Right atrium auricular region (tissue), 2 donors: ENCODE measurements at regions not wholly inside any gene's neighbourhood (a gene's known extent, or its start where the extent isn't known, plus 50 kb on each side); places are given as distances from the start of the nearest gene placed in this dataset.
"Not testable (repeated sequence)": the region's sequence is repeated elsewhere in the genome, so short reads cannot be mapped to it uniquely, and the experiment has no call there.

Source experiments
- DNase-seq: peaks from one replicate; pipeline ENCODE4 v3.0.0-alpha.2; 2019; ENCODE audit warnings: low spot score
- H3K27ac ChIP-seq, 2 donors: fragments of 200-600 bp; sonication (generic); 1 replicate in 1 of 2; 2 replicates in 1 of 2; pipeline ENCODE4 v1.5.1; 2016 to 2019
- H3K27me3 ChIP-seq, 2 donors: fragments of 200-600 bp; sonication (generic); one replicate each; pipeline versions ENCODE4 v1.5.1 to v1.6.0; 2017 to 2019
- H3K36me3 ChIP-seq: fragments of 200-600 bp; sonication (generic); one replicate; pipeline ENCODE4 v1.5.1; 2016
- H3K4me1 ChIP-seq, 2 donors: fragments of 200-600 bp; sonication (generic); one replicate each; pipeline versions ENCODE4 v1.5.1 to v1.6.0; 2017 to 2019
- H3K4me3 ChIP-seq, 2 donors: fragments of 200-600 bp; sonication (generic); 1 replicate in 1 of 2; 2 replicates in 1 of 2; pipeline ENCODE4 v1.5.1; 2017 to 2019; ENCODE audit warnings: mild to moderate bottlenecking in 1 of 2, moderate library complexity in 1 of 2
- H3K9me3 ChIP-seq, 2 donors: fragments of 200-600 bp; sonication (generic); one replicate each; pipeline ENCODE4 v1.5.1; 2019
- TF ChIP-seq, protein P1 (sequence below), 2 donors: fragments of 200-600 bp; sonication (generic); IDR thresholded peaks; one replicate each; pipeline ENCODE4 v1.5.1; 2019; ENCODE audit warnings: antibody characterized with exemption in 2 of 2

DNA sequence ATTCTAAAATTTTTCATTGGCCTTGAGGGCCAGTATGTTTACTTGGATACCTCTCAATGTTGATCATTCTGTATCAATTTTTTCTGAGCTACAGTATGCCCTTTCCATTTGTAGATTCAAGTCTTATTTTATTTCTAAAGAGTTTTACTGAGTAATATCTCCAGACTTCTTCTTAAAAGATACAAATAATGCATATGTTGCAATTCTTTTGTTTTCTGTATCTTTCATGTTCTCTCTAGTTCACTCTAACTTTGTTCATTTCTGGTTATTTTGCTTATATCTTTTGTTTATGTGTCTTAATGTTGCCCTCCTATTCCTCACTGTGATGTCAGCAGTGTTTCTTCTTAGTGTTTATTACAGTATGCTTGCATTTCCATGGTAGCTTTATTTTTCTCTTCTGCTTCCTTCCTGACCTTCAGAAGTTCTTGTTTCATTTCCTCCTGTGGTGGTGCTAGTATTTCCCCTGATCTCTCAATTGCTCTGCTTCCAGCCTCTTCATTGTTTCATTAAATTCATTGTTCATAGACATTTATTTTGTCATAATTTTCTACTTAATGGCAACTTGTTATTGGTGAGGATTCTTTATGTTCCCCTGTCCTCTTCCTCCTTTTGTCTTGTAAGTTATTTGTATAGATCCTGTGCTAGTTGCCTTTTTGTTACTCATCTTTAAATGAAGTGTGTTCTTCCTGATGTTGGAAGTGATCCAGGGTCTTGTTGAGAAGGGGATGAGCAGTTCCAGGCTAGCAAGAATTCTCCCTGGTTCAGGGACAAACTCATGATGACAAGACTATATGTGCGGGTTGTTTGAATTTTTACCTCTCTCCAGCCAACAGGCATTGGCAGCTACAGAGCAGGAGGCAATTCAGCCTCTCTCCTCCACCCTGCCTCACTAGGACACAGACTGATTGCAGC is 160.8 kb downstream of the DEPDC1B start:
- Histone ChIP-seq H3K4me1 (peaks cover 0 to 22% of the 10 kb centered on the region in 2 donors), H3K27ac (peak overlapping the region in 1 of 2 donors; percentile 27)

DNA sequence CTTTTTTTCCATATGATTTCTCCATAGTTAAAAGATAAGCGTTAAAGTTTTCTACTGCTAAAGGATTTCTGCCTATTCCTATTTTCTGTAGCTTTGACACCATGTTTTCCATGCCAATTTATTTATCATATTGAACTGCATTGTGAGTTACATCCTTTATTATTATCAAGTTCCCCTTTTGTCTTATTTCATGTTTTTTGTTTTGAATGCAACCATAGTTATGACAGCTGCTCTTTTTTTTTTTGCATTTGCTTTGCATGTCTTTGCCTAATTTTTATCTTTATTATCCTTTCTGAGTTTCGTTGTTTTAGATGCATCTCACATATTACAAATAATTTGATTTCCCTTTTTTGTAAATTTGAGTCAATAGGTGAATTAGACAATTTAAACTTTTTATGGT is 161.5 kb downstream of the DEPDC1B start:
- Histone ChIP-seq H3K9me3 (no peaks in the 10 kb centered on the region), H3K27me3 (no peaks in the 10 kb centered on the region)
- no peak for DNase-seq

More for the DNA sequence above, 160.8 kb downstream of the DEPDC1B start:
- Histone ChIP-seq H3K36me3 (no peaks in the 10 kb centered on the region), H3K9me3 (no peaks in the 10 kb centered on the region), H3K27me3 (no peaks in the 10 kb centered on the region), H3K4me3 (no peak overlapping the region)
- TF ChIP-seq, protein P1, sequence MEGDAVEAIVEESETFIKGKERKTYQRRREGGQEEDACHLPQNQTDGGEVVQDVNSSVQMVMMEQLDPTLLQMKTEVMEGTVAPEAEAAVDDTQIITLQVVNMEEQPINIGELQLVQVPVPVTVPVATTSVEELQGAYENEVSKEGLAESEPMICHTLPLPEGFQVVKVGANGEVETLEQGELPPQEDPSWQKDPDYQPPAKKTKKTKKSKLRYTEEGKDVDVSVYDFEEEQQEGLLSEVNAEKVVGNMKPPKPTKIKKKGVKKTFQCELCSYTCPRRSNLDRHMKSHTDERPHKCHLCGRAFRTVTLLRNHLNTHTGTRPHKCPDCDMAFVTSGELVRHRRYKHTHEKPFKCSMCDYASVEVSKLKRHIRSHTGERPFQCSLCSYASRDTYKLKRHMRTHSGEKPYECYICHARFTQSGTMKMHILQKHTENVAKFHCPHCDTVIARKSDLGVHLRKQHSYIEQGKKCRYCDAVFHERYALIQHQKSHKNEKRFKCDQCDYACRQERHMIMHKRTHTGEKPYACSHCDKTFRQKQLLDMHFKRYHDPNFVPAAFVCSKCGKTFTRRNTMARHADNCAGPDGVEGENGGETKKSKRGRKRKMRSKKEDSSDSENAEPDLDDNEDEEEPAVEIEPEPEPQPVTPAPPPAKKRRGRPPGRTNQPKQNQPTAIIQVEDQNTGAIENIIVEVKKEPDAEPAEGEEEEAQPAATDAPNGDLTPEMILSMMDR (IDR thresholded peaks at IDR 0.05), result no peak
- no peak for DNase-seq

DNA sequence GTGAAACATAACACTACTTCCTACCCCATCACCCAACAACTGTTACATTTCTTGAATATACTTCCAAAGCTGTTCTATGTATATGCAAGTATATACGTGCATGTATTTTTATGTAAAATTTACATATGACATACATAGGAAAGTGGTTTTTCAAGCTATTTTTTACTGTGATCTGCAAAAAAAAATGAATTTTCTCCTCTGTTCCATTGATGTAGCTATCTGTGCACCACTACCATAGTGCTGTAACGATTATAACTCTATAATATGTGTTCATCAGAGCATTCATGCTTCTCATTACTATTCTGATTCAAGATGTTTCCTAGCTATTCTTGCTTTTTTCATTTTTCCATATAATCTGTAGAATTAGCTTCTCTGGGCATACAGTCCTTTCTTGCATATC is 164.0 kb downstream of the DEPDC1B start:
- TF ChIP-seq, protein P1 (IDR thresholded peaks at IDR 0.05), result no peak
- H3K4me3 ChIP-seq, result no peak overlapping the region

More for the DNA sequence above, 161.5 kb downstream of the DEPDC1B start:
- Histone ChIP-seq H3K4me3 (no peak overlapping the region), H3K36me3 (no peaks in the 10 kb centered on the region), H3K4me1 (peaks cover 0 to 22% of the 10 kb centered on the region in 2 donors), H3K27ac (no peak overlapping the region)
- TF ChIP-seq, protein P1 (IDR thresholded peaks at IDR 0.05), result no peak

DNA sequence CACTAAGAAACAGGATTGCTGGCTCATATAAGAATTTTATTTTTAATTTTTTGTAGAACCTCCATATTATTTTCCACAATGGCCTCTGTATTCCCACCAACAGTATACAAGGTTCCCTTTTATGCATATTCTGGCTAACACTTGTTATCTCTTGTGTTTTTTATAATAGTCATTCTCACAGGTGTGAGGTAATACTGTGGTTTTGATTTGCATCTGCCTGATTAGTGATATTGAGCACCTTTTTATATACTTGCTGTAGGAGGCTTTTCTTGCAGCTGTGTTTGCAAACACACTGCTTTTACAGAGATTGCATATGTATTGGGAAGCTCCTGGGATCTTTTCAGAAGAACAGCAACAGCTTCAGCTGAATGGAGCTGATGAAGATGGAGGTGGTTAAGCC is 164.8 kb downstream of the DEPDC1B start:
- Histone ChIP-seq H3K4me1 (peaks cover 0 to 8% of the 10 kb centered on the region in 2 donors), H3K27me3 (no peaks in the 10 kb centered on the region), H3K4me3 (no peak overlapping the region), H3K27ac (no peak overlapping the region), H3K36me3 (no peaks in the 10 kb centered on the region), H3K9me3 (no peaks in the 10 kb centered on the region)
- DNase-seq, result no peak
- TF ChIP-seq, protein P1 (IDR thresholded peaks at IDR 0.05), result no peak

More for the DNA sequence above, 164.0 kb downstream of the DEPDC1B start:
- Histone ChIP-seq H3K36me3 (no peaks in the 10 kb centered on the region), H3K9me3 (no peaks in the 10 kb centered on the region), H3K27ac (no peak overlapping the region), H3K27me3 (no peaks in the 10 kb centered on the region), H3K4me1 (peaks cover 0 to 8% of the 10 kb centered on the region in 2 donors)
- DNase-seq, result no peak

DNA sequence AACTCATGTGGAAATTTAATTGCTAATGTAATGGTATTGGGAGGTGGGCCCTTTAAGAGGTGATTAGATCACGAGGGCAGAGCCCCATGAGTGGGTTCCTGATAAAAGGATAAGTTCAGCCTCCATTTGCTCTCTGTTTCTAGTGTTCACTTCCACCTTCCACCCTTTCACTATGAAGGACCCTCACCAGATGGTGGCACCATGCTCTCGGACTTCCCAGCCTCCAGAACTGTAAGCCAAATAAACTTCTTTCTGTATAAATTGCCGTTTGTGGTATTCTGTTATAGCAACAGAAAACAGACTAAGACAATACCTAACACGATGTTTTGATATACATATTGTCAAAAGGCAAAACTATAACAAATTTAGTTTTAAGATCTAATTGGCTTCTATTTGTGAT is 166.2 kb downstream of the DEPDC1B start:
- TF ChIP-seq, protein P1 (IDR thresholded peaks at IDR 0.05), result no peak
- DNase-seq, result no peak
- no peaks in the 10 kb centered on the region for H3K4me1 ChIP-seq
- no peaks in the 10 kb centered on the region for H3K27me3 ChIP-seq
- no peak overlapping the region for H3K27ac ChIP-seq
- H3K36me3 ChIP-seq, result no peaks in the 10 kb centered on the region
- no peak overlapping the region for H3K4me3 ChIP-seq
- H3K9me3 ChIP-seq, result no peaks in the 10 kb centered on the region

DNA sequence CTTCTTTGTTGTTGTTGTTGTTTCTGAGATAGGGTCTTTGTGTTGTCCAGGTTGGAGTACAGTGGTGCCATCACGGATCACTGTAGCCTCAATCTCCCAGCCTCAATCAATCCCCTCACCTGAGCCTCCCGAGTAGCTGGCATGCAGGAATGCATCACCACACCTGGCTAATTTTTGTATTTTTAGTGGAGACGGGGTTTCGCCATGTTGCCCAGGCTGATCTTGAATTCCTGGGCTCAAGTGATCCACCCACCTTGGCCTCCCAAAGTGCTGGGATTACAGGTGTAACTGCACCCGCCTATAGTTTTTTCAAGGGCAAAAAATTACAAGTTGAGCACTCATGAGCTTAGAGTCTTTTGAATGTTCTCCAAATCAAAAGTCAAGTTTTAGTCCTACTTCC is 167.2 kb downstream of the DEPDC1B start:
- not testable (repeated sequence) for H3K27me3 ChIP-seq, H3K4me1 ChIP-seq, H3K36me3 ChIP-seq, DNase-seq, H3K4me3 ChIP-seq, H3K27ac ChIP-seq, H3K9me3 ChIP-seq

DNA sequence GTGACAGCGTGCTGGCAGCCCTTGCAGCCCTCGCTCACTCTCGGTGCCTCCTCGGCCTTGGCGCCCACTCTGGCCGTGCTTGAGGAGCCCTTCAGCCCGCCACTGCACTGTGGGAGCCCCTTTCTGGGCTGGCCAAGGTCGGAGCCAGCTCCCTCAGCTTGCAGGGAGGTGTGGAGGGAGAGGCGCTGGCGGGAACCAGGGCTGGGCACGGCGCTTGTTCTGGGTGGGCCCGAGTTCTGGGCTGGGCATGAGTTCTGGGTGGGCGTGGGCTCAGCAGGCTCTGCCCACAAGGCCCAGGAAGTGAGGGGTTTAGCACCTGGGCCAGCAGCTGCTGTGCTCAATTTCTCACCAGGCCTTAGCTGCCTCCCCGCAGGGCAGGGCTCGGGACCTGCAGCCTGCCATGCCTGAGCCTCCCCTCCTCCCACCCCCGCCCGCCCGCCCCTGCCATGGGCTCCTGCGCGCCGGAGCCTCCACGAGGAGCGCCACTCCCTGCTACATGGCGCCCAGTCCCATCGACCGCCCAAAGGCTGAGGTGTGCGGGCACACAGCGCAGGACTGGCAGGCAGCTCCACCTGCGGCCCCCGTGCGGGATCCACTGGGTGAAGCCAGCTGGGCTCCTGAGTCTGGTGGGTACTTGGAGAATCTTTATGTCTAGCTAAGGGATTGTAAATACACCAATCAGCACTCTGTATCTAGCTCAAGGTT is 169.7 kb downstream of the DEPDC1B start:
- not testable (repeated sequence) for H3K9me3 ChIP-seq, H3K27ac ChIP-seq, DNase-seq, H3K4me1 ChIP-seq, H3K36me3 ChIP-seq, H3K27me3 ChIP-seq, H3K4me3 ChIP-seq
